Tibial artery (tissue), 4 donors: ENCODE measurements at regions not wholly inside any gene's neighbourhood (a gene's known extent, or its start where the extent isn't known, plus 50 kb on each side); places are given as distances from the start of the nearest gene placed in this dataset.

Experiments
- DNase-seq, 2 donors: peaks; one replicate each; pipeline ENCODE4 v3.0.0-alpha.2; 2019
- H3K27ac ChIP-seq, 2 donors: fragments of 200-600 bp; sonication (generic) in 1 of 2; 1 replicate in 1 of 2; 2 replicates in 1 of 2; pipeline ENCODE4 v1.5.1; 2018 to 2019; ENCODE audit warnings: mild to moderate bottlenecking in 1 of 2
- H3K27me3 ChIP-seq, 2 donors: fragments of 200-600 bp; sonication (generic) in 1 of 2; one replicate each; pipeline versions ENCODE4 v1.5.1 to v1.6.0; 2016 to 2019
- H3K36me3 ChIP-seq, 3 donors: fragments of 200-600 bp; sonication (generic) in 2 of 3; one replicate each; pipeline ENCODE4 v1.5.1; 2016 to 2019; ENCODE audit warnings: mild to moderate bottlenecking in 2 of 3
- H3K4me1 ChIP-seq, 4 donors: fragments of 200-600 bp; sonication (generic) in 2 of 4; 1 replicate in 3 of 4; 2 replicates in 1 of 4; pipeline ENCODE4 v1.5.1; 2016 to 2019
- H3K4me3 ChIP-seq, 2 donors: fragments of 200-600 bp; sonication (generic) in 1 of 2; 1 replicate in 1 of 2; 2 replicates in 1 of 2; pipeline ENCODE4 v1.5.1; 2018 to 2019; ENCODE audit warnings: mild to moderate bottlenecking in 2 of 2
- H3K9me3 ChIP-seq, 3 donors: fragments of 200-600 bp; sonication (generic) in 1 of 3; one replicate each; pipeline ENCODE4 v1.5.1; 2016 to 2019
- intact Hi-C: fragments of 100-400 bp; cut with DNase I; formaldehyde crosslinking; loops from one replicate; pipeline ENCODE4 v1.15.0; 2023; ENCODE audit warnings: low total_unique reads
- TF ChIP-seq, protein P1 (sequence below), 2 experiments: fragments of 200-600 bp in 1 of 2; fragments of 450-650 bp in 1 of 2; IDR thresholded peaks; one replicate each; pipeline ENCODE4 v1.5.1; 2017 to 2019; ENCODE audit warnings: antibody characterized with exemption in 2 of 2, mild to moderate bottlenecking in 1 of 2, moderate library complexity in 1 of 2

DNA sequence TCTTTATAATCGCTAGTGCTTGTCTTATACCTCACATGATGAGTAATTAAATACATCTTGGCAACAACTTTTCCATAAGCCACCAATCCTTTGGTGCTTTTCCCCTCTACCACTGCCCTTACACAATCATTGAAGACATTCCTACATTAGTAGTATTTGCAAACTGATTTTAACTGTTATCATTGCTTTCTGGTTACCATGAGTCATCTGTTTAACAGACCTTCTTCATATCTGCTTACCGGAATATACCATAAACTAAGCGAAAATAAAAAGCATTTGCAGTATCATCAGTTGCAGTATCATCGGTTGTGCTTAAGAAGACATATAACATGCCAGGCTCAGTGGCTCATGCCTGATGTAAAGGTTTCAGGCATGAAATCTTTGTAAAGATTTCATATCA, 54.8 kb upstream of the PLEKHA5 start:
- TF ChIP-seq, protein P1, sequence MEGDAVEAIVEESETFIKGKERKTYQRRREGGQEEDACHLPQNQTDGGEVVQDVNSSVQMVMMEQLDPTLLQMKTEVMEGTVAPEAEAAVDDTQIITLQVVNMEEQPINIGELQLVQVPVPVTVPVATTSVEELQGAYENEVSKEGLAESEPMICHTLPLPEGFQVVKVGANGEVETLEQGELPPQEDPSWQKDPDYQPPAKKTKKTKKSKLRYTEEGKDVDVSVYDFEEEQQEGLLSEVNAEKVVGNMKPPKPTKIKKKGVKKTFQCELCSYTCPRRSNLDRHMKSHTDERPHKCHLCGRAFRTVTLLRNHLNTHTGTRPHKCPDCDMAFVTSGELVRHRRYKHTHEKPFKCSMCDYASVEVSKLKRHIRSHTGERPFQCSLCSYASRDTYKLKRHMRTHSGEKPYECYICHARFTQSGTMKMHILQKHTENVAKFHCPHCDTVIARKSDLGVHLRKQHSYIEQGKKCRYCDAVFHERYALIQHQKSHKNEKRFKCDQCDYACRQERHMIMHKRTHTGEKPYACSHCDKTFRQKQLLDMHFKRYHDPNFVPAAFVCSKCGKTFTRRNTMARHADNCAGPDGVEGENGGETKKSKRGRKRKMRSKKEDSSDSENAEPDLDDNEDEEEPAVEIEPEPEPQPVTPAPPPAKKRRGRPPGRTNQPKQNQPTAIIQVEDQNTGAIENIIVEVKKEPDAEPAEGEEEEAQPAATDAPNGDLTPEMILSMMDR (IDR thresholded peaks at IDR 0.05) = no peak
- Histone ChIP-seq H3K9me3 (no peaks in the 10 kb centered on the region), H3K36me3 (no peaks in the 10 kb centered on the region), H3K4me1 (no peaks in the 10 kb centered on the region), H3K27me3 (no peaks in the 10 kb centered on the region), H3K4me3 (no peak overlapping the region), H3K27ac (no peak overlapping the region)
- no peak for DNase-seq
- intact Hi-C loops = no loop called here

DNA sequence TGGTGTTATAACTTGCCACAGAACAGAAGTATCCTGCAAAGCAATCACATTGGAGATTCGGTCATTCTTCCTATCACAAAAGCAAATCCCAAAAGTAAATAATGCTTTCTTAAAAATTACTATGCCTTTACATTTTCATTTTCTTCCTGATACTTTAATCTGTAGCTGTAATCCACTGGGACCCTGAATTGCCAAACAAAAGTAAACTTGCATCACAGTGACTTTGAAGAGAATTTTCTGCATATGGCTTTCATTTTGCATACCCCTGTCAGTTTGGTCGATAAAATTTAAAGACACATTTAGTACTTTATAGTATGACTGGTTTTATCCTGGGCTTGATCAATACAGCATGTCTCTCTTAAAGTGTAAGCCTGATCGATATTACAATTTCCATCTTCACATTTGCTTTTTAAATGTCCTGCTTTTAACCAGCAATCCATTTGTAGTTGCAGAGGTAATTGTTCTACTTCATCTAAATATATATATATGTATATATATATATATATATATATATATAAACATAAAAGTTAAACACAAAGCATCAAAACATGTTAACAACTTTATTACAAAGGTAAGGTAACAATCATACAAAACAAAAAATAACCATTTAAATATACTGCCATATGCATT, 53.7 kb upstream of the PLEKHA5 start:
- no peaks in the 10 kb centered on the region for H3K36me3 ChIP-seq
- intact Hi-C loops = no loop called here
- no peak for DNase-seq
- H3K27ac ChIP-seq = no peak overlapping the region
- H3K4me3 ChIP-seq = no peak overlapping the region
- H3K9me3 ChIP-seq = no peaks in the 10 kb centered on the region
- H3K4me1 ChIP-seq = no peaks in the 10 kb centered on the region
- TF ChIP-seq, protein P1 (IDR thresholded peaks at IDR 0.05) = no peak
- H3K27me3 ChIP-seq = no peaks in the 10 kb centered on the region
